GM10266 (cell line): ENCODE measurements at regions not wholly inside any gene's neighbourhood (a gene's known extent, or its start where the extent isn't known, plus 50 kb on each side); places are given as distances from the start of the nearest gene placed in this dataset.

Experiments
- DNase-seq: peaks from one replicate; pipeline ENCODE4 v3.0.0; 2012; ENCODE audit errors: extremely low spot score
- TF ChIP-seq, protein P1 (sequence below): IDR thresholded peaks from 2 replicates; pipeline ENCODE4 v1.5.1; 2012; ENCODE audit warnings: mild to moderate bottlenecking, low read depth; ENCODE audit not compliant: control insufficient read depth, insufficient read depth; ENCODE audit errors: missing control alignments

DNA sequence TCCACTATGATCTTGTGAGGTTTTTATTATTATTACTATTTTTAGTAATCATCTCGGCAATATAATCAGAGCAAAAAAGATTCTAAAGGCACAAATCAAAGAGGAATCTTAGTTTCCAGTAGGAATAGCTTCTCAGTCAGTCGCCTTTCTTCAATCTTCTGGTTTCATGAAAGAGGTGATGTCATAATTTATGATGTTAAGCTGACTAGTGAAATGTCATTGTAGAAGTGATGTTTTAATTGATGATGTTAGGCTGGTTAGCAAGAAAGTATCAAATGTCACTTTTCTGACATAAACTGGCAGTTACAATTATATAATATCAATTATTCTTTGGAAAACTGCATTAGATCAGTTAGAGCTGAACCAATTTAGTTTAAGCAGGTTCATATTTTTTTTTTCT, 476.7 kb upstream of the ETAA1 start:
- DNase-seq, result no peak
- TF ChIP-seq, protein P1, sequence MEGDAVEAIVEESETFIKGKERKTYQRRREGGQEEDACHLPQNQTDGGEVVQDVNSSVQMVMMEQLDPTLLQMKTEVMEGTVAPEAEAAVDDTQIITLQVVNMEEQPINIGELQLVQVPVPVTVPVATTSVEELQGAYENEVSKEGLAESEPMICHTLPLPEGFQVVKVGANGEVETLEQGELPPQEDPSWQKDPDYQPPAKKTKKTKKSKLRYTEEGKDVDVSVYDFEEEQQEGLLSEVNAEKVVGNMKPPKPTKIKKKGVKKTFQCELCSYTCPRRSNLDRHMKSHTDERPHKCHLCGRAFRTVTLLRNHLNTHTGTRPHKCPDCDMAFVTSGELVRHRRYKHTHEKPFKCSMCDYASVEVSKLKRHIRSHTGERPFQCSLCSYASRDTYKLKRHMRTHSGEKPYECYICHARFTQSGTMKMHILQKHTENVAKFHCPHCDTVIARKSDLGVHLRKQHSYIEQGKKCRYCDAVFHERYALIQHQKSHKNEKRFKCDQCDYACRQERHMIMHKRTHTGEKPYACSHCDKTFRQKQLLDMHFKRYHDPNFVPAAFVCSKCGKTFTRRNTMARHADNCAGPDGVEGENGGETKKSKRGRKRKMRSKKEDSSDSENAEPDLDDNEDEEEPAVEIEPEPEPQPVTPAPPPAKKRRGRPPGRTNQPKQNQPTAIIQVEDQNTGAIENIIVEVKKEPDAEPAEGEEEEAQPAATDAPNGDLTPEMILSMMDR, result no peak

DNA sequence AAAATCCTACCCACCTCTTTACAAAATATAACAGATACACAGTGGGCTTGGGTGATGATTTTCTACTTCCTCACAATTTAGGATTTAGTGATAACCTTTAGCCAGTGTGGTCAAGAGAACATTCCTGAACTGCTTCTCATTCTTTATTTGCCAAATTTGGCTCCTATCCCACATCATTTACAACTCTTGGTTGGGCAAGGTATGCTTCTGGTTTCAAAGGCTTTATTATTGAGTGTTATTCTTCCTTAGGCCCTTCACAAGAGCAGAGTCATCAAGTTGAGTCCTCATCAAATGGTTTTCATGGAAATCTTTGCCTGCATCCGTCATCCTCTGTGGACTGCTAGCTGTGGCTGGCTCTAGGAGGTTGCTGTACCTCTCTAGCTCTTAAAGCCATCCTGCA, 472.0 kb upstream of the ETAA1 start:
- TF ChIP-seq, protein P1, result no peak
- no peak for DNase-seq

DNA sequence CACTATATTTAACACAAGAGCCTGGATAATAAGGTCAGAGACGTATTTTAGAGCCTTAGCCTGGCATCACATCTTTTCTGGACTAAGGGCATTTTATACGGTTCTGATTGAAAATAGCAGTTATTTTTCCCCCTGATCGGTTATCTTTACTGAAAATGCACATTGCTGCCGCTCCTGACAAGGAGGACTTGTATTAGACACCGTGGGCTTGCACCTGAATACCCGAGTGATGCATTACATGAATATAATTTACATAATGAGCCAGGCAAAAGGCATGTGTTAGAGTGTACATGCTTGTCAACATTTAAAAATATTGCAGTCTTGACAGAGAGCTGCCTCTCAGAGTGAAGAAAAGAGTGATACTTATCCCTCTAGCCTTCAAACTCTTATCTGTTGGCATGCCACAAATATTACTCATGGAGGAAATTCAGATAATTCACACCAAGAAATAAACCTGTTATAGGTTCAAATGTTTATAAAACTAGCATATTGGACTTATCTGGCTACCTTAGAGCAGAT, 470.5 kb upstream of the ETAA1 start:
- TF ChIP-seq, protein P1, result no peak
- no peak for DNase-seq

DNA sequence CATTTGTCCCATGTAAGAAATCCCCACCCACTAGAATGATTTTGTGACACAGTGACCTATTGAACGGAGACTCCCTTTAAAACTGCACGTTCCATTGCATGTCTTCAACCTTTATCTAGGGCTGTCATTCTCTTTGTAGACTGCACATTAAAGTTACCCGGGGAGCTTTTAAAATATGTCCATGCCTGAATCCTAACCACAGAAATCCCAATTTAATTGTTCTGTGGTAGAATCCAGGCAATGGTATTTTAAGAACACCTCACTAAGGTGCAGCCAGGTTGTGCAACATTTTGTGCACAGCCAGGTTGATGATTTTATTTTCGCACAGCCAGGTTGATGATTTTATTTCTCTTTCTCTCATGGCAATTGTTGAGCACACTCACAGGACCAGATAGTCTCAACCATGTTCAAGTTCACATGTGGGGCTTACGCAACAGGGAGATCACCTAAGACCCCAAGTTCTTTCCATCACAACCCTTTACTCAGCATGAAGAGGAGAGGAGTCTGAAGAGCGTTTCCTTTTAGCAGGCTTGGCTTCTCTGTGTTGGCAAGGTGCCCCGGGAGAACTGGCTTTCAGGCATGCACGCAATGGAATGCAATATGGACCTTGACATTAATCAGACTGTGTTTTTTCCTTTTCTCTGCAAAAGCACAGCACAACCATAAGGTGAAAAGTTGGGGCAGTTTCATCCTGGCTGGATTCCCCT, 467.3 kb upstream of the ETAA1 start:
- TF ChIP-seq, protein P1, result no peak
- DNase-seq, result no peak

DNA sequence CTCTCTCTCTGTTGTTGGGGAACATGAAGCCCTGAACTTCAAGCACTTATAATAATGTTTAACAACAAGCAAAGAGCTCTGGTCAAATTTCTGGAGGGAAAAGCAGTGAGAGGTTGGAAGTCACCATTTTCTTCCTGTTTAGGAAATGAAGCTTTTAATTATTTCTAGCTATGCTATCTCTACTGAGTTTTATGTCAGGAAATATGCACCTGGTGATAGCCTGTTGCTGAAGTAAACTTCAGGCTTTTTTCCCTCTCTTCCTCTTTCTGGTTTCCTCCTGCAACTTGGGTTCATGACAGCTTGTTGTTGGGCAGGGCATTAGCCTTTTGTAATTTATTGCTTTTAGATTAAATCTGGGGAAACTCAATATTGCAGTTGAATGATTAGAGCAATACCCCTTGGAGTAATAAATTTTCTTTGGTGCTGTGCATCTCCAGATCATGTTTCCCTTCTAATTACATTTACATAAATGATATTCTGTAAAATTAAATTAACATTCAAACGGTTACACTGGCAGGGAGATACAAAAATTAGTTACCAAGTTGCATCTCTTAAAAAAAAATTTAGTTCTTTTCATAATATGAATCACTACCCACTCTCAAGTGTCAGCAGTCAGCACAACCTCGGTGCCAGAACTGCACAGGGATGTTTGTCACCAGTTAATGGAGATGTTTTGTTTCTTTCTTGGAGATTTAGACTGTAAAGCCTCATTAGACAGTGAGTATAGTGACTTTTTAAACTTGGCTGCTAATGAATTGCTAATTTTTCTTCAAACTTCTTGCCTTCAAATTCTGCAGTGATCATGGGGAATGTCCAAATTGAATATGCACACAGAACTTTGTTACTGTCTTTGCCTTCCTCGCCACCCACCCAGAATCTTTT, 466.6 kb upstream of the ETAA1 start:
- TF ChIP-seq, protein P1, result no peak
- no peak for DNase-seq

DNA sequence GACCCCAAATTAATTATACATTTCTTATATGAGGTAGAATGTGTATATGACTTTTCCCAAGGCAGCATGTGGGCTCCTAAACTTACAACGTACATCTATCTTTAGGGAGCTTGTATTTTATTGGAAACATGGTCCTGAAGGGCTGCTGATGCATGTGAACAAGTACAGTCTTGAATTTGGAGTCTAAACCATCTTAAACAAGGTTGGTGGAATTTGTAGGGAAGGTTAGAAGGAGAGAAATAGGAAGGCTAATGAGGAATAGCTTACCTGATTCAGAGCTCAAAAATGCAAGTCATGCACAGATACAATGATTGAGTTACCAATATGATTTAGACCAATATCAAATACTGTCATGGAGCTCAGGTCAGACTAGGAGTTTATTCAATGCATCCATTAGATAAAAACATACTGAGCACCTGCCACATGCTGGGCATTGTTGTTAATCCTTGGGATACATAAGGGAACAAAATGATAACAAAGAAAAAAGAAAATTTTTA, 458.6 kb upstream of the ETAA1 start:
- TF ChIP-seq, protein P1, result no peak
- DNase-seq, result no peak
